H1 (cell line): ENCODE measurements at regions not wholly inside any gene's neighbourhood (a gene's known extent, or its start where the extent isn't known, plus 50 kb on each side); places are given as distances from the start of the nearest gene placed in this dataset.
A peak's percentile ranks its signal among the peaks of the same experiment; 100 is the strongest.

Experiments
- CTCF ChIA-PET: fragments of 300-600 bp; sonication (Branson Sonifier 250); formaldehyde crosslinking; loops from one replicate; lab custom pipeline; 2021; ENCODE audit not compliant: partially characterized antibody; lab: Charles Lee
- POLR2A ChIA-PET: fragments of 300-600 bp; sonication (Branson Sonifier 250); formaldehyde crosslinking; loops from one replicate; lab custom pipeline; 2021; ENCODE audit warnings: inconsistent platforms; ENCODE audit not compliant: partially characterized antibody; lab: Charles Lee
- DNase-seq, 2 experiments: peaks; one replicate each; pipeline versions ENCODE4 v3.0.0 to v3.0.0-alpha.2; 2010 to 2022; ENCODE audit warnings: low spot score in 2 of 2, low read depth in 1 of 2, mixed read lengths in 1 of 2
- FAIRE-seq: peaks from 2 replicates; lab custom pipeline; 2011; peaks lifted over from hg19 to GRCh38; lab: Jason Lieb, UNC
- H2AFZ ChIP-seq: 2 replicates; pipeline ENCODE4 v1.8.1; 2012; ENCODE audit warnings: low read length, inconsistent platforms
- H2AK5ac ChIP-seq: 2 replicates; pipeline ENCODE4 v1.6.1; 2013; ENCODE audit warnings: low read depth, low read length
- H2BK120ac ChIP-seq: replicated peaks from 2 replicates; pipeline ENCODE3; 2013; ENCODE audit warnings: low read depth, low read length, inconsistent platforms
- H2BK12ac ChIP-seq: 2 replicates; pipeline ENCODE4 v1.6.1; 2013; ENCODE audit warnings: low read depth, low read length
- H2BK15ac ChIP-seq: 2 replicates; pipeline ENCODE4 v1.6.1; 2013; ENCODE audit warnings: low read length
- H2BK20ac ChIP-seq: 2 replicates; pipeline ENCODE4 v1.6.1; 2013; ENCODE audit warnings: low read length
- H2BK5ac ChIP-seq: 2 replicates; pipeline ENCODE4 v1.6.1; 2013; ENCODE audit warnings: low read depth, low read length
- H3K14ac ChIP-seq: 2 replicates; pipeline ENCODE4 v1.6.1; 2013; ENCODE audit warnings: inconsistent platforms; ENCODE audit not compliant: insufficient read length
- H3K18ac ChIP-seq: 2 replicates; pipeline ENCODE4 v1.6.1; 2013; ENCODE audit warnings: low read length; ENCODE audit errors: extremely low read depth
- H3K23ac ChIP-seq: 2 replicates; pipeline ENCODE4 v1.6.1; 2013; ENCODE audit warnings: inconsistent platforms; ENCODE audit not compliant: insufficient read length
- H3K23me2 ChIP-seq: 2 replicates; pipeline ENCODE4 v1.6.1; 2013; ENCODE audit warnings: low read depth, low read length
- H3K27ac ChIP-seq: 2 replicates; pipeline ENCODE4 v1.6.1; 2011; ENCODE audit warnings: low read depth, low read length, inconsistent platforms
- H3K27me3 ChIP-seq, 4 experiments: replicated peaks in 1 of 4; 1 replicate in 1 of 4; 2 replicates in 3 of 4; pipeline versions ENCODE4 v1.6.1 to v1.8.1; 2011 to 2013; ENCODE audit warnings: low read length in 3 of 4, mild to moderate bottlenecking in 3 of 4, inconsistent platforms in 2 of 4, mixed read lengths in 2 of 4, moderate library complexity in 1 of 4; ENCODE audit not compliant: control insufficient read depth in 3 of 4, insufficient read depth in 3 of 4; ENCODE audit errors: extremely low read depth in 1 of 4
- H3K36me3 ChIP-seq, 4 experiments: 2 replicates each; pipeline versions ENCODE4 v1.6.1 to v1.8.1; 2011 to 2013; ENCODE audit warnings: mild to moderate bottlenecking in 4 of 4, low read length in 3 of 4, moderate library complexity in 2 of 4, control low read depth in 1 of 4, inconsistent platforms in 1 of 4; ENCODE audit not compliant: insufficient read depth in 4 of 4, control insufficient read depth in 2 of 4
- H3K4ac ChIP-seq: replicated peaks from 2 replicates; pipeline ENCODE3; 2013; ENCODE audit warnings: low read length, low read depth, mixed read lengths, inconsistent platforms; ENCODE audit not compliant: insufficient read length
- H3K4me1 ChIP-seq, 4 experiments: replicated peaks in 1 of 4; 1 replicate in 1 of 4; 2 replicates in 3 of 4; pipeline versions ENCODE4 v1.6.1 to v1.8.1; 2011 to 2013; ENCODE audit warnings: low read length in 3 of 4, inconsistent platforms in 2 of 4, mixed read lengths in 1 of 4; ENCODE audit not compliant: insufficient read depth in 4 of 4, control insufficient read depth in 3 of 4
- H3K4me2 ChIP-seq, 2 experiments: 2 replicates each; pipeline versions ENCODE4 v1.6.1 to v1.8.1; 2011 to 2013; ENCODE audit warnings: low read depth in 2 of 2, low read length in 2 of 2, control low read depth in 1 of 2, inconsistent platforms in 1 of 2, mild to moderate bottlenecking in 1 of 2; ENCODE audit not compliant: insufficient read depth in 1 of 2
- H3K4me3 ChIP-seq, 4 experiments: fragments of 200-600, 300-600 bp in 1 of 4; sonication (generic), shearing (Covaris generic), sonication (Bioruptor Twin) in 1 of 4; 2 replicates each; pipeline versions ENCODE4 v1.5.1 to v1.8.1; 2011 to 2016; ENCODE audit warnings: low read length in 4 of 4, low read depth in 3 of 4, control low read depth in 2 of 4, inconsistent platforms in 2 of 4, mild to moderate bottlenecking in 2 of 4, mixed read lengths in 1 of 4, moderate library complexity in 1 of 4; ENCODE audit not compliant: insufficient read depth in 2 of 4; ENCODE audit errors: extremely low read depth in 1 of 4
- H3K56ac ChIP-seq: replicated peaks from 2 replicates; pipeline ENCODE3; 2013; ENCODE audit warnings: low read depth, mild to moderate bottlenecking, mixed read lengths, low read length, inconsistent platforms; ENCODE audit not compliant: insufficient read length
- H3K79me1 ChIP-seq: 2 replicates; pipeline ENCODE4 v1.6.1; 2013; ENCODE audit warnings: low read depth, low read length, control low read depth
- H3K79me2 ChIP-seq, 2 experiments: 2 replicates each; pipeline versions ENCODE4 v1.6.1 to v1.8.1; 2012 to 2013; ENCODE audit warnings: low read length in 2 of 2, mild to moderate bottlenecking in 2 of 2, inconsistent platforms in 1 of 2; ENCODE audit not compliant: insufficient read depth in 2 of 2, control insufficient read depth in 1 of 2
- H3K9ac ChIP-seq, 4 experiments: replicated peaks in 1 of 4; 1 replicate in 1 of 4; 2 replicates in 3 of 4; pipeline versions ENCODE4 v1.6.1 to v1.8.1; 2011 to 2013; ENCODE audit warnings: low read depth in 3 of 4, low read length in 3 of 4, control low read depth in 2 of 4, mild to moderate bottlenecking in 2 of 4, moderate library complexity in 2 of 4, inconsistent platforms in 1 of 4; ENCODE audit errors: extremely low read depth in 1 of 4
- H3K9me3 ChIP-seq, 2 experiments: 2 replicates each; pipeline versions ENCODE4 v1.6.1 to v1.8.1; 2012 to 2013; ENCODE audit warnings: mild to moderate bottlenecking in 2 of 2, moderate library complexity in 2 of 2, control low read depth in 1 of 2, inconsistent platforms in 1 of 2, low read depth in 1 of 2, low read length in 1 of 2, mixed read lengths in 1 of 2; ENCODE audit not compliant: insufficient read depth in 2 of 2
- H4K20me1 ChIP-seq, 2 experiments: replicated peaks in 1 of 2; 2 replicates each; pipeline versions ENCODE3 to v1.8.1; 2011 to 2013; ENCODE audit warnings: inconsistent platforms in 2 of 2, low read length in 2 of 2, mild to moderate bottlenecking in 1 of 2; ENCODE audit not compliant: insufficient read depth in 2 of 2, control insufficient read depth in 1 of 2
- H4K5ac ChIP-seq: 2 replicates; pipeline ENCODE4 v1.6.1; 2013; ENCODE audit warnings: low read length, low read depth, mixed read lengths, inconsistent platforms; ENCODE audit not compliant: insufficient read length
- H4K8ac ChIP-seq: 2 replicates; pipeline ENCODE4 v1.8.0; 2013; ENCODE audit warnings: mild to moderate bottlenecking, moderate library complexity, low read length, inconsistent platforms; ENCODE audit not compliant: insufficient read depth; ENCODE audit errors: extremely low read depth
- H4K91ac ChIP-seq: replicated peaks from 2 replicates; pipeline ENCODE3; 2013; ENCODE audit warnings: low read length, mixed read lengths, inconsistent platforms; ENCODE audit not compliant: insufficient read length
- BACH1 ChIP-seq: IDR thresholded peaks from 2 replicates; pipeline ENCODE4 v1.6.1; 2012; ENCODE audit warnings: low read length, improper control_type of control experiment
- CEBPB ChIP-seq: IDR thresholded peaks from 2 replicates; pipeline ENCODE4 v1.6.1; 2012; ENCODE audit warnings: low read depth, low read length
- EZH2 ChIP-seq: fragments of 200-600 bp; sonication (generic); IDR thresholded peaks from 2 replicates; pipeline ENCODE4 v1.7.1; 2012; ENCODE audit warnings: low read depth, mild to moderate bottlenecking, moderate library complexity, low read length, inconsistent platforms; ENCODE audit not compliant: severe bottlenecking
- FOSL1 ChIP-seq: IDR thresholded peaks from 2 replicates; pipeline ENCODE4 v1.6.1; 2011; ENCODE audit warnings: mild to moderate bottlenecking, low read depth, low read length, moderate library complexity; ENCODE audit not compliant: insufficient read depth
- HDAC6 ChIP-seq: IDR thresholded peaks from one replicate; pipeline ENCODE4 v1.7.1; 2012; ENCODE audit warnings: low read depth, mild to moderate bottlenecking, inconsistent platforms, low read length, moderate library complexity
- MAX ChIP-seq: IDR thresholded peaks from 2 replicates; pipeline ENCODE4 v1.6.1; 2012; ENCODE audit warnings: inconsistent platforms
- POU5F1 ChIP-seq: IDR thresholded peaks from 2 replicates; pipeline ENCODE4 v1.6.1; 2011; ENCODE audit warnings: low read depth, mild to moderate bottlenecking, low read length, moderate library complexity
- RAD21 ChIP-seq, 2 experiments: IDR thresholded peaks in 1 of 2; conservative IDR thresholded peaks in 1 of 2; 2 replicates each; pipeline ENCODE4 v1.6.1; 2011; ENCODE audit warnings: low read depth in 2 of 2, low read length in 2 of 2, improper control_type of control experiment in 1 of 2, inconsistent platforms in 1 of 2, mild to moderate bottlenecking in 1 of 2, moderate library complexity in 1 of 2
- SAP30 ChIP-seq: fragments of 300-600 bp; sonication (generic); IDR thresholded peaks from 2 replicates; pipeline ENCODE4 v1.7.1; 2012; ENCODE audit warnings: low read length, moderate library complexity, mild to moderate bottlenecking, inconsistent platforms; ENCODE audit not compliant: insufficient read depth, insufficient replicate concordance
- SP1 ChIP-seq: IDR thresholded peaks from 2 replicates; pipeline ENCODE4 v1.6.1; 2011; ENCODE audit warnings: low read depth, low read length
- SP2 ChIP-seq: IDR thresholded peaks from 2 replicates; pipeline ENCODE4 v1.6.1; 2012; ENCODE audit warnings: mild to moderate bottlenecking, low read length, inconsistent platforms
- ZNF274 ChIP-seq: IDR thresholded peaks from 2 replicates; pipeline ENCODE4 v1.7.0; 2012; ENCODE audit warnings: low read length, borderline replicate concordance; ENCODE audit errors: extremely low read depth
- WGBS, 2 experiments: shearing (Covaris generic) in 1 of 2; methylation state at CpG; one replicate each; pipeline versions ENCODE4 v1.1.6 to v1.1.7; 2013 to 2015; ENCODE audit warnings: low lambda C conversion rate in 2 of 2, mixed read lengths in 2 of 2, inconsistent platforms in 1 of 2, low coverage in 1 of 2, missing lambda C conversion rate in 1 of 2; ENCODE audit not compliant: insufficient replicate concordance in 2 of 2, insufficient coverage in 1 of 2, insufficient read length in 1 of 2; ENCODE audit errors: extremely low coverage in 1 of 2, missing lambda C conversion rate in 1 of 2; 5-methylcytosine and 5-hydroxymethylcytosine counted together

GRCh38 chr12:58502841-58503240 is 417.5 kb downstream of the LRIG3 start:
- TF ChIP-seq CEBPB (no peak), BACH1 (no peak), POU5F1 (no peak), SP2 (no peak), RAD21 (IDR thresholded peaks at IDR 0.05 in 1 of 2, conservative IDR thresholded peaks at IDR 0.05 in 1 of 2; ENCODE audit: low read depth in 2 of 2, low read length in 2 of 2) (no peak), EZH2 (no peak), FOSL1 (no peak), HDAC6 (no peak), ZNF274 (no peak), SAP30 (no peak), SP1 (no peak), MAX (no peak)
- Histone ChIP-seq H3K36me3 (no peaks in the 10 kb centered on the region), H3K14ac (no peak overlapping the region), H2BK5ac (no peak overlapping the region), H2AFZ (0 out of 2 replicates have a peak overlapping the region, but pooled peaks have one; percentile 19), H3K56ac (no peak overlapping the region), H3K27me3 (no peaks in the 10 kb centered on the region), H3K9me3 (no peaks in the 10 kb centered on the region), H4K91ac (no peak overlapping the region), H2BK120ac (no peak overlapping the region), H3K4me1 (no peaks in the 10 kb centered on the region; a peak in 1 of 7 replicates), H2AK5ac (no peak overlapping the region), H4K5ac (no peak overlapping the region), H3K79me1 (no peaks in the 10 kb centered on the region), H3K23me2 (no peaks in the 10 kb centered on the region; the same call in 1 of the 2 replicates), H3K27ac (no peak overlapping the region), H4K8ac (no peak overlapping the region), H2BK12ac (no peak overlapping the region), H3K23ac (no peak overlapping the region), H4K20me1 (no peaks in the 10 kb centered on the region), H3K18ac (no peak overlapping the region), H2BK20ac (no peak overlapping the region), H3K79me2 (no peaks in the 10 kb centered on the region), H3K9ac (no peak overlapping the region), H3K4me3 (no peak overlapping the region), H2BK15ac (no peak overlapping the region), H3K4ac (no peak overlapping the region), H3K4me2 (no peak overlapping the region)
- DNase-seq (no peak), FAIRE-seq (no peak)
- CTCF ChIA-PET, result interaction anchor here (1.2 kb wide), 1 partner anchor 59 kb away, joined by 3 read pairs; no protein-coding TSS in a partner anchor
- WGBS, 2 experiments, result 90% methylated on average over 4 of the region's 4 CpGs; no CpG with 5 or more reads in 1 of the 2 experiments
- POLR2A ChIA-PET, result no interaction called here
